ENCODE measurements at regions not wholly inside any gene's neighbourhood (a gene's known extent, or its start where the extent isn't known, plus 50 kb on each side); places are given as distances from the start of the nearest gene placed in this dataset.

DNA sequence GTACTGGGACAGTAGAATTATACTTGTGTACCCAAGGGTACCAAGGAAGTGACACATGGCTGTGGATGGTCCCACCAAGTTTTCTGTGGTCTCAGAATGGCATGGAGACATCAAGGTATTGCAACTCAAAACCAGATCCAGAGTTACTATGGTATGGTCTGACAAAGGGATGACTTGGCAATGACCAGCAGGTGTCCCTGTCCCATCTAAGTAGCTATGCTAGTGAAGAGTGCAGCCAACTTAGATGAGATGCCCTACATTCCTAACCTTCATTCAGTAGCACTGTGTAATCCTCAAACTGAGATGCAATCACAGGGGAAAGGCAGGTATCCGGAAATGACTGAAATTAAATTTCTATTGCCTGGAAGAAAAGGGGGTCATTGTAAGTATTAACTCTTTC is 188.7 kb upstream of the TMEM260 start:
- TF ChIP-seq POLR2A (IDR thresholded peaks at IDR 0.05; ENCODE audit: low read depth, low read length) (no peak), POLR2AphosphoS5 (IDR thresholded peaks at IDR 0.05; ENCODE audit: low read depth, low read length) (no peak)
